HG03095 (cell line): ENCODE measurements at regions not wholly inside any gene's neighbourhood (a gene's known extent, or its start where the extent isn't known, plus 50 kb on each side); places are given as distances from the start of the nearest gene placed in this dataset.

Experiments
- ATAC-seq: cut with Tn5 transposase; IDR thresholded peaks from one replicate; pipeline ENCODE4 v1.9.1; 2021; ENCODE audit warnings: moderate library complexity; ENCODE audit not compliant: unreplicated experiment

- ATAC-seq: no peak
Measured at GRCh38 chr20:6953611-6954010, 186.1 kb downstream of the BMP2 start.

DNA sequence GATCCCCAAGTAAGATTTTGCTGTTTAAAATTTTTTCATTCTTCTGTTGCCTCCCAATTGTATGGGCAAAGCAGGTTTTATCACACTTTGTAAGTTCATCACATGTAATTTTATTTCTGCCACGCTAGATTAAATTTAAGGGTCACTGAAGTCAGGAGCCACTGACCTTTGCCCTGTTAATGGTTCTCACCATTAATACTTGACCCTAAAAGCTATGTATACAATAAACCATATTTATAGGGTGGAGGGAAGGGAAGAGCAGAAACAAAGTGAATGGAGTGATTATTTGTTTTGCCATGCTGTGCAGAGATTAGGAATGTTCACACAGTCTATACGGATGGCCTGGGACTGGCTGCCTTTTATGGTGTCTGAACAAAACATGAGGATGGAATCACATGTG, 186.7 kb downstream of the BMP2 start:
- ATAC-seq: no peak

- ATAC-seq: no peak
Measured at GRCh38 chr20:6956056-6956455, 188.6 kb downstream of the BMP2 start.

- ATAC-seq: no peak
Measured at GRCh38 chr20:6956574-6956973, 189.1 kb downstream of the BMP2 start.

DNA sequence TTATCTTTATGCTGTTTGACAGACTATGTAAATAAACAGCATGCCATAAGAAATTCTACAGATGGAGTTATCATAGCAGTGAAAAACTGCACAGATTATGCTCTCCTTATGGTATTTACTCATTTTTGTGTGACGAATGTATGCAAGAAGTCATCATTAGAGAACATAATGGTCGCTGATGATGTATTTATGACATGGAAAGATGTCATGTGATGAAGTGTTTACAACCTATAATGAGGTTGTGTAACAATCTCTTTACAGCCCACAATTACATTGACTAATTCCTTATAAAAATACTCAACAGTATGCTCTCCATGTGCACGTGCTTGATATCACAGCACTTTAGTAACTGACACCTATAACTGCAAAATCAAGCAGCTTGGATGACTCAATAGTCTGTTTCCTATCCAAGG, 192.4 kb downstream of the BMP2 start:
- no peak for ATAC-seq

- ATAC-seq: no peak
Measured at GRCh38 chr20:6966721-6967120, 199.2 kb downstream of the BMP2 start.

- no peak for ATAC-seq
Measured at GRCh38 chr20:6974838-6975237, 207.4 kb downstream of the BMP2 start.

DNA sequence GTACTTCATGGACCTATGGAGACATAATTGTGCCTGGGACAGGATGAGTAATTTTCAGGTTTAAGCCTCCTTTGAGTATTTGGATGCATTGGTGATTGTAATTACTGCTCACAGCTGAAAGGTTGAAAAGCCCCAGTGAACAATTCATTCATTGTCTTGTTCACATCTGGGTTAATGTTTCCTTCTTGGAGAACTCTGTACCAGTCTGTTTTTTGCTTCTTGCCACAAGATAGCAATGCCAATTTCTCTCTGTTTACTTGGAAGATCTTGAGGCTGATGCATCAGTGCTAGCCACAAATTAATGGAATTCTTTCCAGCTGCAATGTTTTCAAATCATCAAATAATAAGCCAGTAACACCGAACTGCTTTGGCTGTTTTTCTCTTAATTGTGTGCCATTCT, 207.8 kb downstream of the BMP2 start:
- ATAC-seq: no peak

DNA sequence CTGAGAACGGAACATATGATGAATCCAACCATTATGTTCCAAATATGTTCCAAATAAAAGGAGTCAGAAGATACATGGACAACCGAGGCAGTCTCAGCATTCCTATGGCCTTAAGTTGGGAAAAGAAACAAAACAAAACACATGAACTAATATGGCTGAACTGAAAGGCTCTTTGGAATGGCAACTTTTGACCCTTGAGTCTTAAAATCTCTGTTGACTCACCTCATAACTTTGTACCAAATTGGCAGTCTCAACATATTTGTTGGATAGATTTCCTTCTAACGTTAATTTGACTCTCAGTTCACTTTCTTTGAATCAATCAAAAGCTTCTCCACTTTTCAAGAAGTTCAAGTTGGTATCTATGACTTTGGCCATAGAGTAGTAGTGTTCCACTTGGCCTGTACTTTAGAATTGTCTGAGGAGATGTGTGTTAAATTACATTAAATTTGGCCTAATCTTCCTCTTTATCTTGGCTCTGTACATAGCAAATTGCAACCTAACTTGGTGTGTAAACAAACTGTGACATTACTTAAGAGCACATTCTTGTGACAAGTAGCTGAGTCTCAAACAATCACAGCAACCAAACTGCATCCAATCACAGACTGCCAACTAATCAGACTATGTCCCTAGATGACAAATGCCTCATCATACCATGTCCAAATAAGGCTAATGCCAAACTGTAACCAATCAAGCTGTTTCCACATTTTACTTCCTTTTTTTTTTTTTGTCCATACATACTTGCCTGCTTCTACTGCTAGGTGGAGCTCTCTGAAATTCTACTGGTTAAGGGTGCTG, 208.8 kb downstream of the BMP2 start:
- no peak for ATAC-seq

- ATAC-seq: no peak
Measured at GRCh38 chr20:6979621-6980020, 212.1 kb downstream of the BMP2 start.

DNA sequence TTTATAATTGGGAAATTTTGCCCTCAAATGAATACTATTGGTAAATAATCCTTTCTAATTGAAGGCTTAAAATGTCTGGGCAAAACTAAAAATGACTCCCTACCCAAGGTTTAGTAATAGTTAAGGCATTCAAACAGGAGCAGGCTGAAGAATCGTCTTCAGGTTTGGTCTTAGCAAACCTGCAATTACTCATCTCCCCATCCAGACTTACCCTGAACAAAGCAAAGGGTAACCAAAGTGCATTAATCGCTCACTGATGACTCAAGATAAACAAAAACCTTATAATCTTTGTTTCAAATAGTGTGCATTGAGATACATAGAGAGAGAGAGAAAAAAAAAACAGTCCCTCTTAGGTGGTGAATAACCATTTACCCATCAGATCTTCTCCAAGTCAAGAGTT, 225.5 kb downstream of the BMP2 start:
- ATAC-seq: no peak

GRCh38 chr20:6993511-6993910, 226.0 kb downstream of the BMP2 start:
- no peak for ATAC-seq

DNA sequence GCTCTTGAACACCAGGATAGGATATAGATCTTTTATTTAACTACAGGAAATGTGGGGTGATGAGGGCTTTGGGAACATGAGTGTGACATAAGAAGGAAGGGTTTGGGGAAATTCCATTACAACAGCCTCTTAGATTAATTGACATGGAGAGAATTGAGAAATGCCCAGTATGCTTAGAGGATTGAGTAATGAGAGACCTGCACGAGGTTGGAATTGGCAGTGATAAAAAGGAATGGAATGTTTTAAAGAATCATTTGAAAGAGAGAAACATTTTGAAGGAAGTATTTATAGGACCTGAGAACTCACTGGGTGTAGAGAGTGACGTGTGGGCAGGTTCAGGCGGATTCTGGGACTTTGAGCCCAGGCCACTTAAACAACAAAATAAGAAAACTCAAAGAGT, 227.0 kb downstream of the BMP2 start:
- ATAC-seq: no peak

DNA sequence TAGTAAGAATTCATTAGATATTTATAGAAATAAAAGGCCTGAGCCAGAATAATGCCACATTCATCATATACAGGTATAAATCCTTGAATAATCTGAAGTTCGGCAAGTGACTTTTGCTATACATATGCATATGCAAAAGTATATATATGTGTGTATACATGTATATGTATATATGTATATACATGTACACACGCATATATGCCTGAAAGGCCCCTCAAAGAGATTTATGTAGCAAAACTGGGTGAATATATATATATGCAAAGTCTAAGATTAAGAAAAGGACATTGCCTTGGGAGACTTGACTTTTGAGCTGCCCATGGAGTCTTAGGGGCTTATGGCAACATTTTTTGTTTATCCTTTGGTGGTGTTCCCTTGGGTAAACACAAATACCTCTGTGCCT, 231.4 kb downstream of the BMP2 start:
- no peak for ATAC-seq

- ATAC-seq: no peak
Measured at GRCh38 chr20:6999381-6999780, 231.9 kb downstream of the BMP2 start.

DNA sequence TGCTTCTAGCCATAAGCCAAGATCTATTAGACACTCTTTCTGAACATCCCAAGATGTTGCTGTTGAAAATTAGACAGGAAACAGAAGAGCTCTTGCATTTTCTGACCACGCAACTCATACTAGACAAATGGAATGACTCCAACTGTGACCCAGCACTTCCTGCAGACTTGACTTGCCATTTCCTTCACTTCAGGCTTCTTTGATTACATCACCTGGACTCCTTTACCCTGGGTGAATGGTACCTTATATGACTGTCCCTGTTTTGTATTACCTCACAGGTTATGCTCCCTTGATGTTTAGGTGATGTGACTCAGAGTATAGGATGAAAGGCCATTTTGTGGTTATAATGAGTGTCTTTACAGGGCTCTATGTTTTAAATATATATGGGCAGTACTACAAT, 236.1 kb downstream of the BMP2 start:
- no peak for ATAC-seq

DNA sequence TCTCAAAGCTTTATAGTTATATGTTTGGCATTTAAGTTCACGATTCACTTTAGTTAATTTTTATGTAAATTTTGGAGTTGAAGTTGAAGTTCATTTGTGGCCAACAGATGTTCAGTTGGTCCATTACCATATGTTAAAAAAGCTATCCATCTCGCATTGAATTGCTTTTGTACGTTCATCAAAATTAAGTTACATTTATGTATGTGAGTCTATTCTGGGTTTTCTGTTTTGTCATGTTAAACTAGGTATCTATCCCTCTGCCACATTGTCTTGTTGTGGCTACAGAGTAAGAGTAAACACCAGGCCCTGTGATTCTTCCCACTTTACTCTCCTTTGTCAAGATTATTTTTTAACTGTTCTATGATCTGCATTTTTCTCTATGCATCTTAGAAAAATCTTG, 237.3 kb downstream of the BMP2 start:
- ATAC-seq: no peak

DNA sequence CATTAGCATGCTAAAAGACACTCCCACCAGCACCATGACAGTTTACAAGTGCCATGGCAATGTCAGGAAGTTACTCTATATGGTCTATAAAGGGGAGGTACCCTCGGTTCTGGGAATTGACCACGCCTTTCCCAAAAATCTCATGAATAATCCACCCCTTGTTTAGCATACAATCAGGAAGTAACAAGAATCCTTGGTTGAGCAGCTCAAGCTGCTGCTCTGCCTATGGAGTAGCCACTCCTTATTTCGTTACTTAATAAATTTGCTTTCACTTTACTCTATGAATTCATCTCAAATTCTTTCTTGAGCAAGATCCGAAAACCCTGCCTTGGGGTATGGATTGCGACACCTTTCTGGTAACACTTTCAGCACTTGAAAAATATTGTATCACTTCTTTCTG, 243.0 kb downstream of the BMP2 start:
- ATAC-seq: no peak

- ATAC-seq: no peak
Measured at GRCh38 chr20:7015257-7015656, 247.8 kb downstream of the BMP2 start.

- no peak for ATAC-seq
Measured at GRCh38 chr20:7022597-7022996, 255.1 kb downstream of the BMP2 start.

- ATAC-seq: no peak
Measured at GRCh38 chr20:7025635-7026034, 258.1 kb downstream of the BMP2 start.

DNA sequence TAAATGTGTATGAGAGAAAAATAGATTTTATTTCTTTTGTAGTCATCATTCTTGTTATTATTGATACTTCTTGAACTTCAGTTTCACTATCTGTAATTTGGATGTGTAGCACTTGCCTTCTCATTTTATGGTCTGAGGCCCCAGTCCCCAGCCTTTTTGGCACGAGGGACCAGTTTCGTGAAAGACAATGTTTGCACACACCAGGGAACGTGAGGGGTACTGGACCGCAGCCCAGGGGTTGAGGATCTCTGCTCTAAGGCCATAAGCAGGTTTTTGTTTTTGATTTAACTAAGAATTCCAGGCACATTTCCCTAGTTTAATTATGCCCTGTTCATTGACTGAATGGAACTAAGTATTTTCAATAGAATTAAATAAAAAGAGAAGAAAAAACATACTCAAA, 261.5 kb downstream of the BMP2 start:
- ATAC-seq: no peak

- ATAC-seq: no peak
Measured at GRCh38 chr20:7031222-7031621, 263.7 kb downstream of the BMP2 start.
